Immature natural killer cell (primary cell): ENCODE measurements at regions not wholly inside any gene's neighbourhood (a gene's known extent, or its start where the extent isn't known, plus 50 kb on each side); places are given as distances from the start of the nearest gene placed in this dataset.

ENCODE experiments used
- DNase-seq, 3 donors: peaks; one replicate each; pipeline ENCODE4 v3.0.0; 2022; ENCODE audit warnings: mixed read lengths in 1 of 3
- H3K27ac Mint-ChIP-seq, 6 donors: one replicate each; pipeline ENCODE4 v1.8.0; 2020; ENCODE audit warnings: mixed read lengths in 6 of 6, mild to moderate bottlenecking in 5 of 6, inconsistent platforms in 4 of 6, moderate library complexity in 3 of 6
- H3K27me3 Mint-ChIP-seq, 3 donors: one replicate each; pipeline ENCODE4 v1.8.0; 2020 to 2021; ENCODE audit warnings: low read depth in 3 of 3, mild to moderate bottlenecking in 3 of 3, mixed read lengths in 3 of 3, moderate library complexity in 3 of 3, inconsistent platforms in 1 of 3
- H3K36me3 Mint-ChIP-seq, 3 donors: one replicate each; pipeline ENCODE4 v1.8.0; 2020; ENCODE audit warnings: mixed read lengths in 3 of 3, inconsistent platforms in 2 of 3, mild to moderate bottlenecking in 2 of 3
- H3K4me1 Mint-ChIP-seq, 2 donors: one replicate each; pipeline ENCODE4 v1.8.0; 2020; ENCODE audit warnings: inconsistent platforms in 2 of 2, mild to moderate bottlenecking in 2 of 2, mixed read lengths in 2 of 2, moderate library complexity in 1 of 2
- H3K4me3 Mint-ChIP-seq, 5 donors: one replicate each; pipeline ENCODE4 v1.8.0; 2020; ENCODE audit warnings: mild to moderate bottlenecking in 5 of 5, mixed read lengths in 5 of 5, inconsistent platforms in 3 of 5, moderate library complexity in 3 of 5
- H3K9me3 Mint-ChIP-seq, 6 donors: one replicate each; pipeline ENCODE4 v1.8.0; 2020; ENCODE audit warnings: mild to moderate bottlenecking in 6 of 6, mixed read lengths in 6 of 6, inconsistent platforms in 4 of 6, moderate library complexity in 3 of 6

- H3K36me3 Mint-ChIP-seq: no peaks in the 10 kb centered on the region
- H3K27me3 Mint-ChIP-seq: peaks cover 0 to 2% (median 0%) of the 10 kb centered on the region in 3 donors
- no peak overlapping the region for H3K4me3 Mint-ChIP-seq
- DNase-seq: no peak
- no peak overlapping the region for H3K27ac Mint-ChIP-seq
- H3K4me1 Mint-ChIP-seq: no peaks in the 10 kb centered on the region
- H3K9me3 Mint-ChIP-seq: peaks cover 9 to 35% (median 26%) of the 10 kb centered on the region in 6 donors
Measured at GRCh38 chr13:37277435-37278144, 172.1 kb upstream of the CSNK1A1L start.

DNA sequence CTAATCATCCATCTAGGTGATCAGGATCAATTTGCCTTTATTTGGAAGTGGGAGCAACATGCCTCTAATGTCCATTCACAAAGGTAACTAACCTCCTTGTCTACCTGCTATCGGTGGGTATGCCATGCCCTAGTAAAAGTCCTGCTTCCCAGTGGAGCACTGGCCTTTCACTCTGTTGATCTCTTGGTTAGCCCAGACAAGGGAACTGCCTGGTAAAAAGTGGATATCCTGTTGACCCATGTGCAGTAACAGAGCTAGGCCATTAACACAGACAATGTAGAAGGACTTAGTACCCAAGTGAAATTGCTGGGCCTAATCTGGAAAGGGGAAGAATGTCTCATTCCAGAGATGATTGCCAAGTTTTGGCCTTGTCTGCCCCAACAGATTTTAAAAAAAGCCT lies 171.5 kb upstream of the CSNK1A1L start:
- Mint-ChIP-seq H3K27ac (no peak overlapping the region), H3K9me3 (peaks cover 9 to 34% (median 23%) of the 10 kb centered on the region in 6 donors), H3K4me3 (no peak overlapping the region), H3K27me3 (peaks cover 0 to 2% (median 0%) of the 10 kb centered on the region in 3 donors), H3K36me3 (no peaks in the 10 kb centered on the region), H3K4me1 (no peaks in the 10 kb centered on the region)
- no peak for DNase-seq

DNA sequence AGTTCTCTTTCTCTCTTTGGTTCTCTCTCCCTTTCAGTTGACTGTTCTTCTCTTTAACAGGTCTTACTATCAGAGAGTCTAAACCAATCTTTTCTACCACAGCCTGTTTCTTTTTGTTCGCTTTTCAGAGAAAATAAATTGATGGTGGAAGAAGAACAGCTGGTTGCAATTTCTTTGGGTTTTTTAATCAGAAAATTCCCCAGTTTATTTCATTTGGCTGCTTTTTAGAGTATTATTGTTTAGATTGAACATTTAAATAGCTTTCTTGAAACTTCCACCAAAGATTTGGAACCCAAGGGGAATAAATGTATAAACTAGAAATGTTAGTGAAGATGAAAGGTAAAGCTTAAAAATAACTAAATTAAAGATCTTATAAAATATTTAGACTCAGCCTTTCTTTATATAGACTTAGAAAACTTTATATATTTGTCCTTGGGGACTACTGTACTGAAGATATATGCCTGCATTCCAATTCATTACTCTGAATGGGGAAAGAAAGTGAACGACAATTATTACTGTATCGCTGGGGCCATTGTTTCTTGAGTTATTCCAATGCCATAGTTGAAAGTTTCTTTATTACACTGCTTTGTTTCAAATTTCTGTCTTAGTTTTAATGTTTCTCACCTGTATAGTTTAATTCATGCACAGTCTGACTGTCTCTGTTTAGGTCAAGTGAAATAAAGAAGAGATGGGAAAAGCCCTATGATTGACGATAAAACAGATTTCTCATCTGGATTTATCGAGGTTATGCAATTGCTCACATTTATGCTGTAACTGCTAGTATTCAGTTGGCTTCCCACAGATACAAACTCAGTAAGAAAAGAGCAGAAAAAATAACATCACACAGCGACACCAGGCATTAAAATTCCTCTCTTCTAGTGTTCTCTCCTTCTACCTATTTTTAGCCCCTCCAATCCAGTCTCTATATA lies 169.4 kb upstream of the CSNK1A1L start:
- Mint-ChIP-seq H3K27ac (no peak overlapping the region), H3K9me3 (peaks cover 9 to 39% (median 21%) of the 10 kb centered on the region in 6 donors), H3K27me3 (peaks cover 0 to 2% (median 0%) of the 10 kb centered on the region in 3 donors), H3K4me1 (no peaks in the 10 kb centered on the region), H3K36me3 (no peaks in the 10 kb centered on the region), H3K4me3 (no peak overlapping the region)
- DNase-seq: no peak

DNA sequence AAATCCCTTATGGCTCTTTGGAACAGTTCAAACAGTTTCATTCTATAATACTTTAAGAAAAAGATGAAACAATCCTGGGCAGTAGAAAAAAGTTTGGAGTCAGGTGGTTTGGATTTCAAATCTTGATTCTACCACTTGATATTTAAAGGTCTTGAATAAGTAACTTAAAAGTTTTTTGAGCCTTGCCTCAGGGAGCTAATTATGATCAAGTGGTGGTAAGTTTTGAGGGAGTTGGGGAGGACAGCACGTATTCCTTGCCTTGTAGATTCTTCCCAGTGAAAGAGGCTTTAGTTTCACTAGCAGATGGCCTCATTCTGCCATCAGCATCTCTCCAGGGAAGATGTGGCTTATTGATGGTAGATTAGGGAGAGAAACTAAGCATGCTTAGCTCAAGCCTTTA lies 168.4 kb upstream of the CSNK1A1L start:
- no peak overlapping the region for H3K27ac Mint-ChIP-seq
- H3K4me1 Mint-ChIP-seq: no peaks in the 10 kb centered on the region
- H3K4me3 Mint-ChIP-seq: no peak overlapping the region
- no peak for DNase-seq
- H3K36me3 Mint-ChIP-seq: no peaks in the 10 kb centered on the region
- no peaks in the 10 kb centered on the region for H3K27me3 Mint-ChIP-seq
- peaks cover 9 to 37% (median 20%) of the 10 kb centered on the region in 6 donors for H3K9me3 Mint-ChIP-seq

GRCh38 chr13:37270226-37271001 lies 164.9 kb upstream of the CSNK1A1L start:
- no peaks in the 10 kb centered on the region for H3K36me3 Mint-ChIP-seq
- H3K4me3 Mint-ChIP-seq: no peak overlapping the region
- no peak overlapping the region for H3K27ac Mint-ChIP-seq
- peaks cover 10 to 52% (median 26%) of the 10 kb centered on the region in 6 donors for H3K9me3 Mint-ChIP-seq
- H3K4me1 Mint-ChIP-seq: no peaks in the 10 kb centered on the region
- H3K27me3 Mint-ChIP-seq: no peaks in the 10 kb centered on the region
- DNase-seq: no peak

DNA sequence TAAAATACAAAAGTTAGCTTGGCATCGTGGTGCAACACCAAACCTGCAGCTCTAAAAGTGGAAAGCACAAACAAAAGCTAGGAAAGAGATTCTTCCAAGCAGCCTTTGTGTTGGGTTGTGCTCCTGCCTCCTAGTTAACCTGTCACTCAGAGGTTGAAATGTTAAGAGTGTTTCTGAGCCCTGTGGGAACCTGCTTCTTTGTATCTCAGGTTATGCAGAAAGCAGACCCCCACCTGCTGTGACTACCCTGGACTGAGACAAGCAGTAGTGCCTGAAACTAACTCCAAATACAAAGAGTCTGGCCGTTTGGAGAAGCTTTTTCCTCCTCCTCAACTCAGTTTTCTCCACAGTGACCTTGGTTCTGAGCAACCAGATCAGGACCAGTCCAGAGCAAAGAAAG lies 158.4 kb upstream of the CSNK1A1L start:
- Mint-ChIP-seq H3K9me3 (peaks cover 14 to 79% (median 41%) of the 10 kb centered on the region in 6 donors), H3K27me3 (peaks cover 0 to 2% (median 0%) of the 10 kb centered on the region in 3 donors), H3K36me3 (no peaks in the 10 kb centered on the region), H3K4me1 (no peaks in the 10 kb centered on the region), H3K4me3 (no peak overlapping the region), H3K27ac (no peak overlapping the region)
- DNase-seq: no peak

DNA sequence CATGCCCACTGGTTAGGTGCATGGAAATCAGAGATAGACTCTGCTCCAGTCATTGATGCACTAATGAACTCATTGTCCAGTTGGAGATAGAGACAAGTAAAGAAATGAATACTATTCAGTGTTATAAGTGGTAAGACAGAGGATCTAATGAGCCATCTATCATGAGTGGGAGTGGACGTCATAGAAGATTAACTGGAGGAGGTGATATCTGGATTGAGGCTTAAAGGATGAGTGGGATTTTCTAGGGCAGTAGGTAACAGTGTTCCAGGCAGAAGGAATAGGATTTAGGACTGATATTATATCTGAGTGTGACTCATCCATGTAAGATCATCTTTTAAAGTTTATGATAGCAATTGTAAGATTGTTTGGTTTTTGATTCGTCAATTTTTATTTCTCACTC lies 152.2 kb upstream of the CSNK1A1L start:
- Mint-ChIP-seq H3K27me3 (no peaks in the 10 kb centered on the region), H3K4me3 (no peak overlapping the region), H3K36me3 (no peaks in the 10 kb centered on the region), H3K4me1 (no peaks in the 10 kb centered on the region), H3K27ac (no peak overlapping the region), H3K9me3 (peaks cover 10 to 39% (median 27%) of the 10 kb centered on the region in 6 donors)
- no peak for DNase-seq

DNA sequence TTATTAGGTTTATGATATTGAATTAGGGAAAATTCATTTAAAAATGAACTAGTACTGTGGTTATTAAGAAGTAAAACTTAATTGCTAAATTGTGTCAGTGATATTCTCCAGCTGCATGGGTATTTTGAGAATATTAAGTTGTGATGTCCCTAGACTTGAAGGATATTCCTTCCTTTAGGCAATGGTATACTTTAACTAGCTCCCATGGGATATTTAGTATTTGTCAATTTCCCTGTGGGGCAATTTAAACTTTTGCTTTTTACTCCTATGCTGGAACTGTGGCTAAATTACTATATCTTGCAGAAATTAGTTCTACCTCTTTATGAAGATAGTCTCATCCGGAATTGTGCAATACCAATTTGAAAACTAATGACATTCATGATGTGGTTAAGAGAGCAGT lies 151.6 kb upstream of the CSNK1A1L start:
- DNase-seq: no peak

GRCh38 chr13:37241786-37242185 lies 136.3 kb upstream of the CSNK1A1L start:
- Mint-ChIP-seq H3K4me3 (no peak overlapping the region), H3K36me3 (peaks cover 3 to 4% (median 4%) of the 10 kb centered on the region in 3 donors), H3K27ac (no peak overlapping the region), H3K4me1 (no peaks in the 10 kb centered on the region), H3K9me3 (peaks cover 7 to 32% (median 17%) of the 10 kb centered on the region in 6 donors), H3K27me3 (peaks cover 0 to 3% (median 0%) of the 10 kb centered on the region in 3 donors)
- no peak for DNase-seq

More for the DNA sequence above, 151.6 kb upstream of the CSNK1A1L start:
- Mint-ChIP-seq H3K27me3 (no peaks in the 10 kb centered on the region), H3K4me1 (no peaks in the 10 kb centered on the region), H3K4me3 (no peak overlapping the region), H3K27ac (no peak overlapping the region), H3K36me3 (no peaks in the 10 kb centered on the region), H3K9me3 (peaks cover 9 to 32% (median 24%) of the 10 kb centered on the region in 6 donors)

GRCh38 chr13:37230346-37230745 lies 124.9 kb upstream of the CSNK1A1L start:
- H3K9me3 Mint-ChIP-seq: peaks cover 19 to 40% (median 24%) of the 10 kb centered on the region in 6 donors
- no peak for DNase-seq
- no peaks in the 10 kb centered on the region for H3K4me1 Mint-ChIP-seq
- H3K4me3 Mint-ChIP-seq: no peak overlapping the region
- H3K27ac Mint-ChIP-seq: no peak overlapping the region
- peaks cover 0 to 2% (median 0%) of the 10 kb centered on the region in 3 donors for H3K27me3 Mint-ChIP-seq
- no peaks in the 10 kb centered on the region for H3K36me3 Mint-ChIP-seq

DNA sequence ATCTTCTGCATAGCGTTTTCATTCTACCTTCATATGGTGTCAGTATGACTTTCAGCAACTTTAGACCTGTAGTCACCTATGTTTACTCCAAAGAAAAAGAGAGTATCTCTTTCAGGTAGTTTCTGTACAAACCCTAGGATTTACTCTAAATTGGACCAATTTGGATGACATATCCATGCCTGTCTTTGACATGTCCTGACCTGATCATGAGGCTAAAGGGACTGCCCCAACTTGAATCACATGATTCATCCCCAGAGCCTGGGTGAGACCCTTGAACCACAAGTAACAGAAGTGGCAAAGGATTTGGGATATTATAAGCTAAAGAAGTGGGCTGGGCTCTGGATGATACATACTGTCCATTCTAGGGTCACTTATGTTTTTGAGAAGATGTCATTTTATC lies 124.5 kb upstream of the CSNK1A1L start:
- peaks cover 0 to 2% (median 0%) of the 10 kb centered on the region in 3 donors for H3K27me3 Mint-ChIP-seq
- no peaks in the 10 kb centered on the region for H3K4me1 Mint-ChIP-seq
- H3K36me3 Mint-ChIP-seq: no peaks in the 10 kb centered on the region
- no peak overlapping the region for H3K27ac Mint-ChIP-seq
- H3K9me3 Mint-ChIP-seq: peaks cover 19 to 40% (median 24%) of the 10 kb centered on the region in 6 donors
- H3K4me3 Mint-ChIP-seq: no peak overlapping the region
- no peak for DNase-seq

DNA sequence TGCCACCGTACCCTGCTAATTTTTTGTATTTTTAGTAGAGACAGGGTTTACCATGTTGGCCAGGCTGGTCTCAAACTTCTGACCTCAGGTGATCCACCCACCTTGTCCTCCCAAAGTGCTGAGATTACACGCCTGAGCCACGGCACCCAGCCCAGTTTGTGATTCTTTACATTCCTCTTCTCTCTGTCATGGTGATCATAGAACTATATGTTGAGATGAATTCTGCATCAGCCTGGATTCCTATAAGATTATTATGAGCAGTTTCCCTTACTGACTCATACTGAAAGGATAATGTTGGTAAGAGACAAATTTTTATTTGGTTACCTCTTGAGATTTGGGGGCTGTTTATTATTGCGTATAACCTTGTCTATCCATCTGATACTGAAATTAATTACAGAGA lies 121.5 kb upstream of the CSNK1A1L start:
- H3K9me3 Mint-ChIP-seq: peaks cover 18 to 42% (median 26%) of the 10 kb centered on the region in 6 donors
- no peak overlapping the region for H3K4me3 Mint-ChIP-seq
- H3K27ac Mint-ChIP-seq: no peak overlapping the region
- no peak for DNase-seq
- no peaks in the 10 kb centered on the region for H3K4me1 Mint-ChIP-seq
- H3K36me3 Mint-ChIP-seq: no peaks in the 10 kb centered on the region
- H3K27me3 Mint-ChIP-seq: no peaks in the 10 kb centered on the region

DNA sequence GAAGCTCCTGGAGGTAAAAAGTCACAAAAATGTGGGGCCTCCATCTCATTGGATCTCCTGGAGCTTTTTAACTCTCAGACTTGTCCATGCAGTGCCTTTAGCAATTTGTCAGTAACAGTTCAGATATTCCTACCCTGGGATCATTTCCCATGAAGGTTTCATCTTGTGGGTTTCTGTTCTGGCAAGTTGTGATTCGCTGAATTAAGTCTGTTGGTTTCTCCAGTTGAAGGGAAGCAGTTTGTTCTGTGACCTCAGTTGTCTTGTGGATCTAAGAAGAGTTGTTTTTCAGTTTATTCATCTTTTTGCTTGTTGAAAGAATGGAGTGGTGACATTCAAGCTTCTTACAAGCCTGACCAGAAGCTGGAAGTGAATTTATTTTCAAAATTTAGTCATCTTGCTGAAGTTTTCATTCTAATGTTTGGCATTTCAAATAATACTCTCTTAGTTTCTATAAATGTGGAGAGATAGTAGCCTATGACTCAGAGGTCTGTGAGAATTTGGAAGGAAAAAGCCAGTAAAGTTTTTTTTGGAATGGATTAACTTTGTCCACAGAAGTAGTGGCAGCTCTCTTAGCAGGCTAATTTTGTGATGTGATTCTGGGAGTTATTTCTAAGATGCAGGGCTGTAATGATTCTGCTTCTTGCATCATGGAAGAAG lies 120.1 kb upstream of the CSNK1A1L start:
- Mint-ChIP-seq H3K27ac (no peak overlapping the region), H3K4me1 (no peaks in the 10 kb centered on the region), H3K27me3 (no peaks in the 10 kb centered on the region), H3K4me3 (no peak overlapping the region), H3K9me3 (peaks cover 15 to 48% (median 26%) of the 10 kb centered on the region in 6 donors), H3K36me3 (no peaks in the 10 kb centered on the region)
- DNase-seq: no peak
